ENCODE measurements at regions not wholly inside any gene's neighbourhood (a gene's known extent, or its start where the extent isn't known, plus 50 kb on each side); places are given as distances from the start of the nearest gene placed in this dataset.
"Not testable (repeated sequence)": the region's sequence is repeated elsewhere in the genome, so short reads cannot be mapped to it uniquely, and the experiment has no call there.

GRCh38 chr12:19671695-19672094 is 232.4 kb downstream of the AEBP2 start:
- FAIRE-seq = peak; percentile 14

GRCh38 chr12:19674437-19674836 is 235.1 kb downstream of the AEBP2 start:
- peak; percentile 24 for FAIRE-seq

- no peak for FAIRE-seq
These were observed 236.1 kb downstream of the AEBP2 start for GRCh38 chr12:19675361-19675760.

- not testable (repeated sequence) for FAIRE-seq
These were observed 239.2 kb downstream of the AEBP2 start for GRCh38 chr12:19678501-19678900.

GRCh38 chr12:19681007-19681406 is 241.7 kb downstream of the AEBP2 start:
- FAIRE-seq = no peak

GRCh38 chr12:19683178-19683927 is 244.1 kb downstream of the AEBP2 start:
- FAIRE-seq = no peak

- FAIRE-seq = no peak
These were observed 248.1 kb downstream of the AEBP2 start for GRCh38 chr12:19687371-19687770.

GRCh38 chr12:19688532-19688931 is 249.2 kb downstream of the AEBP2 start:
- FAIRE-seq = no peak

GRCh38 chr12:19689226-19689625 is 249.9 kb downstream of the AEBP2 start:
- no peak for FAIRE-seq

- no peak for FAIRE-seq
These were observed 250.6 kb downstream of the AEBP2 start for GRCh38 chr12:19689801-19690472.

- FAIRE-seq = no peak
These were observed 252.8 kb downstream of the AEBP2 start for GRCh38 chr12:19692091-19692490.

GRCh38 chr12:19692566-19692965 is 253.3 kb downstream of the AEBP2 start:
- FAIRE-seq = no peak

- no peak for FAIRE-seq
These were observed 255.3 kb downstream of the AEBP2 start for GRCh38 chr12:19694627-19695026.

GRCh38 chr12:19695244-19696098 is 256.2 kb downstream of the AEBP2 start:
- FAIRE-seq = no peak

- FAIRE-seq = no peak
These were observed 261.7 kb downstream of the AEBP2 start for GRCh38 chr12:19700969-19701368.

- no peak for FAIRE-seq
These were observed 265.7 kb downstream of the AEBP2 start for GRCh38 chr12:19704966-19705365.

- FAIRE-seq = no peak
These were observed 267.6 kb downstream of the AEBP2 start for GRCh38 chr12:19706936-19707335.

- no peak for FAIRE-seq
These were observed 268.7 kb downstream of the AEBP2 start for GRCh38 chr12:19707948-19708409.

- no peak for FAIRE-seq
These were observed 270.6 kb downstream of the AEBP2 start for GRCh38 chr12:19709889-19710288.

GRCh38 chr12:19710811-19711793 is 271.8 kb downstream of the AEBP2 start:
- no peak for FAIRE-seq

- no peak for FAIRE-seq
These were observed 272.7 kb downstream of the AEBP2 start for GRCh38 chr12:19712041-19712440.

GRCh38 chr12:19718401-19718800 is 279.1 kb downstream of the AEBP2 start:
- no peak for FAIRE-seq

All from colon (tissue), 2 donors.